GM18517 (cell line): ENCODE measurements at regions not wholly inside any gene's neighbourhood (a gene's known extent, or its start where the extent isn't known, plus 50 kb on each side); places are given as distances from the start of the nearest gene placed in this dataset.
"Not testable (repeated sequence)": the region's sequence is repeated elsewhere in the genome, so short reads cannot be mapped to it uniquely, and the experiment has no call there.

Experiments used
- ATAC-seq: cut with Tn5 transposase; IDR thresholded peaks from one replicate; pipeline ENCODE4 v1.9.1; 2021; ENCODE audit warnings: mild to moderate bottlenecking, moderate library complexity; ENCODE audit not compliant: unreplicated experiment

DNA sequence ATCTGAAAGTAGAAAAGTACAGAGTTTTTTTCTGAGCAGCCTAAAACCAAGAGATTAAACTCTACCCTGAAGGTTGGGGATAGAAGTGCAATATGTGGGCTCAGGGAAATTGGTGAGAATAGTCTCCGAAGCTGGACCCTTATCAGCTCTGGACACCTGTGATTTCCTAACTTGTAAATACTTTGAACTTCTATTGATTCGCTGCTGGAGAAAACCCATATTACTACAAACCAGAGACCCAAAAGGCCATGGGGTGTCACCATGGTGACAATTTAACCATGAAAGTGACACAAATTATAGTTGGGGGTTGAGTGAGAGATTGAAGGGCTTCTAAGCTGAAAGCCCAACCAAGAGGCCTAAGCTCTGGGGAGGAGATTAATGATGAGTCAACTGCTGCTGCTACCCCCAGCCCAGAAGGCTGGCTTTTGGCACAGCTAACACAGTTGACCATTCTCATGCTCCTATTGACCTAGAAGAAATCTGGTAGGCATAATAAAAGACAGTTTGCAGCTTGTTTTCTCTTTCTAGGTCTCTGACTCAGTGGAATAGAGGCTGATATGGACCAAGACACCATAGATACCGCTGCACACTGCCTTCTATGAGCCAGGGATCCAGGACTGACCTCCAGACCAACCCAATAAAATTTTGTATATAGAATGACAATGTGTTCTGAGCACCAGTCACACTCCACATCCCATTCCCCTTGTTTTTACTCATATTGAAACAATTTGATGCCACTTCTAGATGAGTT, 131.9 kb upstream of the FNDC3A start:
- ATAC-seq = no peak

DNA sequence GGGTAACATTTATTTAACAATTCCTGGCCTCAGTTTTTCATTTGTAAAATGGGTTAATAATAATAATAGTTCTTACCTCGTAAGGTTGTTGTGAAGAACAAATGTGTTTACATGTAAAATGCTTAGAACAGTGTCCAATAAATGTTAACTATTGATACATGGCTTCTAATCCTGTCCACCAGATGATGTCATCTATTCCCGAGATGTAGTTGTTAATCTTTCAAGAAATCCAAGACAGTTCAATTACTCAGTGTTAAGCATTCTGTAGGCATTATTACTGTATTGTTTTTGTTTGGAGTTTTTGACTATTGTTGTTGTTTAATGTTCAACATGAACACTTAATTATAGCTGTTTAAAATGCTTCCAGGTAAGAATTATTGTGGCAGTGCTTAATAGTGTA, 131.0 kb upstream of the FNDC3A start:
- no peak for ATAC-seq

DNA sequence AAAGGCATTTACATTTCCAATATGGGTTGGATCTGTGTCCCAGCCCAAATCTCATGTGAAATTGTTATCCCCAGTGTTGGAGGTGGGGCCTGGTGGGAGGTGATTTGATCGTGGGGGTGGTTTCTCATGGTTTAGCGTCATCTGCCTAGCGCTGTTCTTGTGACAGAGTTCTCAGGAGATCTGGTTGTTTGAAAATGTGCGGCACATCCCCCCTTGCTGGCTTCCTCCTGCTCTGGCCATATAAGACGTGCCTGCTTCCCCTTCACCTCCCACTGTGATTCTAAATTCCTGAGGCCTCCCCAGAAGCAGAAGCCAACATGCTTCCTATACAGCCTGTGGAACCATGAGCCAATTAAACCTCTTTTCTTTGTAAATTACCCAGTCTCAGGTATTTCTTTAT, 126.2 kb upstream of the FNDC3A start:
- ATAC-seq = no peak

DNA sequence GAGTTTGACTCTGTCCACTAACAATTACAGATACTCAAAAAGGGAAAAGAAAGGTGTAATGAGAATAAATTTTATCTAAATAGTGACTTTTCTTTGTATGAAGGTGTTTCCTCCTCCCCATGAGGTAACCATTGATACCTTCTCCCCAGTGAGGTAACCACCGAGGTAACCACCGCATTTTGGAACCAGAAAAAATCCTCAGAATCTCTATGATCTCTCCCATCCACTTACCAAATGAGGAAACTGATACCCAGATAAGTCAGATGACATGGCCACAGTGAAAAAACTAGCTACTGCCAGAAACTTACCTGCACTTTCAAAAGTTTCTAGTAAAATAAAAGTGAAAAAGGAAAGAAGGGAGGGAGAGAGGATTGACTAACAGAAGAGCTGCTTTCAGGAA, 124.0 kb upstream of the FNDC3A start:
- ATAC-seq = no peak

DNA sequence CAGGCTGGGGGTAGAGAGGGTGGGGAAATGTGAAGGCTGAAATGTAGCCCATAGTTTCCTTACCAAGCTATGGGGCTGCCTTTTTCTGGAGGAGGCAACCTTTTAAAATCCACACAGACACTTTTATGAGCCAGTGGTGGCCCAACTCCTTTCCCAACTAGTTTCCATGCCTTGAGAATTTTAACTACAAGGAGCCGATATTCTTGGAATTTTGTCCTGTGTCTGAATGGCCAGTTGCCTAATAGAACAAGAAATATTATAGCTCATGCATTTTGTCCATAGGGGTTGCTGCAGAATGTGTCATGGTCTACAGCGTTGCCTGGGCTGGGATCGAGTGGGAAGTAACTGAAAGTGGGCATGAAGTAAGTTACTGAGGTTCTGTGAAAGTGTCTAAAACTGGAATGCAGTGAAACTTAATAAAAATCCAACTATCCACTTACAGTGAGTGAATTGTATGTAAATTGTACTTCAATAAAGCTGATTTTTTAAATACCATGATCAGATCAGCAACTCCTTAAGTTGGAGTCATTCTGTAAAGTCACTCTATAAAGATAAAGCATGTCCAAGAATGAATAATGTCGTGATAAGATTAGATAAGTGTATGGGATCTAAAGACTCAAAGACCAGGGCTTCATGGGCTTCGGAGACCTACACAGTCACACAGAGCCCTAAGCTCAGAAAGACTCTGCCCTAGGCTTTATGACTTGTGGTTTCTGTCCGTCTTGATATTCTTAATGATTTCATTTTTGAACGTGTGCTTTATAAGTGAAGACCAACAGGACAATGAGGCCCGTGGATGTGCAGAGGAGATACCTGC, 122.6 kb upstream of the FNDC3A start:
- no peak for ATAC-seq

DNA sequence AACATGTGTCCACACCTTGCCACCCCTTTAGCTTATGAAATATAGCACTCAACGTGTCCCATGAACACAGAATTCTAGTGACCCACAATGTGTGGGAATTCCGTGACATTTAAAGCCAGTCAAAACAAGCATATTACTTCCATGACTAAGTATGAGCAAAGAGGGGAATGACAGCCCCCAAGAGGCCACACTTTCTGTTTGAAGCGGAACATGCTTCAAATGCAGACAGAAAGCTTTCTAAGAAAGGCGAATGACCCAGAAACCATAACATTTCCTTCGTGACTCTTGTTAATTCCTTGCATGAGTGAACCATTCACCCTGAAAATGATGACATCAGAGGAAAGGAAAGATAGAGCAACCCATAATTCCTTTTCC, 122.0 kb upstream of the FNDC3A start:
- ATAC-seq = no peak

- no peak for ATAC-seq
Observed at GRCh38 chr13:48857576-48857975, 118.1 kb upstream of the FNDC3A start.

- ATAC-seq = no peak
Observed at GRCh38 chr13:48858122-48858902, 117.4 kb upstream of the FNDC3A start.

DNA sequence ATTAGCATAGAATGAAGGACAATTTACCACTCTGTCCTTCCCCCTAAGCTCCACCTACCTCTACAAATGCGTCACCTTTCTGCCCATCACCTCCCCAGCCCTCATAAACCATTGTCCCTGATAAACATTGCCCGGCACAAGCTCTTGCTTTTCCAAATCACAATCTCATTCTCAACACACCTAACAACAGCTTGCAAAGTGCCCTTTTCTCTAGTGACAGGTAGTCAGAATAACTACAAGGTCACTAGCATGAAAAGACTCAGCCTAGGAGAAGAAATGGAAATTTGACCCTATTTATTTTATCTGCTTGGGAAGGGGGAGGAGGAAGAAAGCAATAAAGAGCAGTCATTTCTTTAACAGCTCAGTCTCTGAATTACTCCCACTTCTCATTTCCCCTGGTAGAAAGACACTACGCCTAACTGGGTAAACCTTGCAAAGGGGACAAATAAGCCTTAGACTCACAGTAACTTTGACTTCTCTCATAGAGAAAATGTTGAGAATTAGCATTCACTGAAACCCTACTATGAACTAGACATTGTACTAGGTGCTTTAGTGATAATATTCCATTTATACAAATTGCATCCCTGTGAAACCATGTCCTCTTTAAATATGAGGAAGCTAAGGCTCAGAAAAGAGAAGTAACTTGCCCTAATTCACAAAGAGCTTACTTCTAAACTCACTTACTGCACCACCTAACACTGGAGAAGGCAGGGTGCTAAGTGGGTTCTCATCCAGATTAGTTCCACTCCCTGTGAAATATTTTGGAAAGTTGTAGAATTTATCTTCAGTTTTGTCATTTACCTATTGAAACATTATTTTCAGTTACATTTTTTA, 116.2 kb upstream of the FNDC3A start:
- ATAC-seq = no peak

GRCh38 chr13:48860364-48860763, 115.3 kb upstream of the FNDC3A start:
- ATAC-seq = no peak

- ATAC-seq = no peak
Observed at GRCh38 chr13:48862572-48862971, 113.1 kb upstream of the FNDC3A start.

DNA sequence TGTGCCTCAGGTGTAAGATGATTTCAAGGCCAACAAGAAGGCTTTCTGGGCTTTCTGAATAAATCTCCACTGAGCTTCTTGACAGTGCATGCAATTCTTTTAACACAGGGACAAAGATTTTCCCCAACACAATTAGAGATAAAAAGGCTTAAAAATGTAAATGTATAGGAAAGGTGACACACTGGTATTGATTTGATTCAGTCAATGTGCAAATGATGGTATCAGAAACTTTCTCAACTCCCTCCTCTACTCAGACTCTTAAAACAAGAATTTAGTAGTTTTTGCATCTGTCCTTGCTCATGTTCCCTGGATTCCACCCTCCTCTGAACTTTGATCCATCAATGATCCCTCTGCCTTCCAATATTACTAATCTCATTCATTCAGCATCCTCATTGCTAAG, 111.6 kb upstream of the FNDC3A start:
- no peak for ATAC-seq

DNA sequence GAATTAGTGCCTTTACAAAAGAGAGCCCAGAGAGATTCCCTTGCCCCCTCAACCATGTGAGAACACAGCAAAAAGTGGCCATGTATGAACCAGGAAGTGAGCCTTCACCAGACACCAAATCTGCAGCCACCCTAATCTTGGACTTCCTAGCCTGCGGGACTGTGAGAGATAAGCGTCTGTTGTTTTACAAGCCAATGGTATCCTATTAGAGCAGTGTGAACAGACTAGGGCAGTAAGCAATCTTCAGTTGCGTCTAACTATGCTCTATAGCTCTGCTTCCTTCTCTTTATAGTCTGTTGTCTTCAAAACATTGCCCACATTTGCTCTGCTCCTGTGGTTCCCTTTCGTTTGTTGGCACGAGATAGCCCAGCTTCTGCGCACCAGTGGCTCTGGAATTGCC, 109.5 kb upstream of the FNDC3A start:
- no peak for ATAC-seq

DNA sequence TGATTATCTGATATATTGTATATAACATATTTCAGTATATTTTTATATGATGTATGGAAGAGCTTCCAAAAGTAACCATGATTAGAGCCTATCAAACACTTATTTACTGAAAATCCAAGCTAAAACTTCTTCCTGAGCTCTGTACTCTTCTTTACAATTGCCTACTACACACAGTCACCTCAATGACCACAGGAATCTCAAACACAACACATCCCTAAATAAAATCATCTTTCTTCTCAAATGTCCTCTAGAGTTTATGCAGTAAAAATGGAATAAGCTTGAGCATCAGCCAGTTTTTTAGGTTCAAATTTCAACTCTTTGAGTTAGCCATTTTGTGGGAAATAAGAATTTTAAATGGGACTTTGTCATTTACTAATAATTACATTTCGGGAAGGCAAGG, 102.6 kb upstream of the FNDC3A start:
- no peak for ATAC-seq

DNA sequence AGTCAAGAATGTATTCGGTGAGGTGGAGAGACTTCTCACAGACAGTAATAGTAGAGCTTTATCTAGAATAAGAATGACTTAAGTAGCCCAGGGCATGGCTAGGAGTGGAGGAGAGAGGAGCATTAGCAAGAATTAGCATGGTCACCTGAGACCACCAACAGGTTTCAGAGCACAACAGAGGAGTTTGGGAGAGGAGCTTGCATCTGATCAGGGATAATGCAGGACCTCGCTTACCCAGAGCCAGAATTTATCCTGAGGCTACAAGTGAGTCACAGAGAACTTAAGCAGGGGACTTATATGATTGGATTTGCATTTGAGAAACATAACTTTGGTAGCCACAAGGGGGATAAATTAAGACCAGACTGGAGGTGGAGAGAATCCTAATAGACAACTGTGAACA, 102.1 kb upstream of the FNDC3A start:
- ATAC-seq = no peak

DNA sequence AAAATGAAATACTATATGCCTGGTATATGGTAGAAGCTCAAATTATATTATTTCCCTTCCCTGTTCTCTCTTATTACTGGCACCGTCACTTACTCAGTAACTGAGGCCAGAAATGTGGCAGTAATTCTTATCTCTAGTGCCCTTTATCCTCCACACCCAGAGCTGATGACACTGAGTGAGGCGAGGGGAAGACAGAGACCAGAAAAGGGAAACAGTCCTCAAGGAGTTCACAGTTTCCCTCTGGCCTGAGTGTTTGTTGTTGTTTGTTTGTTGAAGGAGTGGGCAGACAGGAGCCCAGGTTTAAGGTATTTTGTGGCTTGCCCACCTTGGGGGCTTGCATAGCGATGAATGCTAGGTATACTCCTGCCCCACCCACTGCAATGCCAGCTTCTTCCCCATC, 101.5 kb upstream of the FNDC3A start:
- ATAC-seq = no peak

DNA sequence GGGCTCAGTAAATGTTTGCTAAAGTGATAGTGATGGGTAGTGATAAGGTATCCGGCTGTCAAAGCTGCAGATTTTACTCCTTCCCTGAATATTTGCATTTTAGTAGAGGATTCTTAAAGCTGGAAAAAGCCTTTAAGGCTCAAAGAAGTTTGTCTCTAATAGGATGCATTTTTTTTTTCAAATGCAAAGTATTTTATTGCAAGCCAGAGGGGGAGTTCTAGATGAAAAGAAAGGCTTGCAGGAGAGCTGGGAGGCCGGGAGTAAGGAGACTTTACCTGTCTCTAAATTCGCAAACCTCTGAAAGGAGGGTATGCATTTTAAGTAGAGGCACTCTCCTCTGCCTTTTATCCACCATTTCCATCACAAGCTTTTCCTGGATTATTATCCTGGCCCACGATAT, 100.7 kb upstream of the FNDC3A start:
- no peak for ATAC-seq

- no peak for ATAC-seq
Observed at GRCh38 chr13:48876289-48876688, 99.4 kb upstream of the FNDC3A start.

DNA sequence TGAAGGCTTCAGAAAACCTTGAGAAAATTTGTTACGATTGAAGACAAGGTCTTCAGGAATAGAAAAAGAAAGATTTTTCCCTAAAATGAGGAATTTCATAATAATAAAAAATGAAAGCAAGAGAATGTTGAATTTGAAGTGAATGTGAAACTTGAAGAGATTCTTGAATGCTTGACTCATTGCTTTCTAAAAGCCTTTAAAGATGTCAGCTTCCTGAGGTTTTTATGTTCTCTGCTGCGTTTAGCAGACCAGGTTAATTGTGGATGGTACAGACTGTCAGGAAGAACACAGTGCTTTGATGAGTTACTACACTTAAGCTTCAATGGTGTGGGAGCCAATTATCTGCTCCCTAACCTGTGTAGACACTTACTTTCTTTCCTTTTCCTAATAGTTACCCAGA, 96.3 kb upstream of the FNDC3A start:
- no peak for ATAC-seq

DNA sequence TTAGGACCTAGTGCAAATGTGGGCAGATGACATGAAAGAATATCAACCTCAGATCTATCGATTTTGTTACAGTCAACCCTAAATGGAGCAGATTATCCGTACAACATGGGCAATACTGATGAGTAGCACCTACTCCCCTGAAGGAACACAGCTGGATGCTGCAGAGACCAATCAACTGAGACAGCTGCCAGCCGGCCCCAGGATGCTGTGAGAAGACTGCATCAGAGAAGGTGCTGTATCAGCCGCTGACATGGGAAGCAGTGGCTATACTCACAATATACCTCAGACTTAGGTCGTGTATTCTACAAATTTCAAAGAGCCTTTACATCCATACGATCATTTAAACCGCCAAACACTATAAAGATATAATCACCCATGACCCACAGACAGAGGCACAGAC, 95.9 kb upstream of the FNDC3A start:
- no peak for ATAC-seq

GRCh38 chr13:48883786-48884185, 91.9 kb upstream of the FNDC3A start:
- ATAC-seq = not testable (repeated sequence)
